ENCODE measurements at regions not wholly inside any gene's neighbourhood (a gene's known extent, or its start where the extent isn't known, plus 50 kb on each side); places are given as distances from the start of the nearest gene placed in this dataset.
"Not testable (repeated sequence)": the region's sequence is repeated elsewhere in the genome, so short reads cannot be mapped to it uniquely, and the experiment has no call there.

- H3K27me3 ChIP-seq (ENCODE audit: control insufficient read depth in 1 of 2, insufficient read depth in 2 of 2, low read length in 2 of 2), result no peaks in the 10 kb centered on the region
- Mint-ChIP-seq H3K4me1 (ENCODE audit: low read depth) (no peaks in the 10 kb centered on the region), H3K9me3 (peaks cover 9% of the 10 kb centered on the region), H3K36me3 (ENCODE audit: low read depth) (no peaks in the 10 kb centered on the region), H3K4me3 (no peak overlapping the region), H3K27me3 (no peaks in the 10 kb centered on the region), H3K27ac (no peak overlapping the region)
- no peak overlapping the region for H3K27ac ChIP-seq (ENCODE audit: low read depth in 1 of 2, low read length in 2 of 2)
- ChIA-PET POLR2A (no interaction called here), CTCF (no interaction called here)
- H3K36me3 ChIP-seq (ENCODE audit: insufficient read depth, low read length), result no peaks in the 10 kb centered on the region
- no peak overlapping the region for H3K4me3 ChIP-seq (ENCODE audit: low read length)
- peaks cover 3 to 4% of the 10 kb centered on the region in 2 experiments for H3K9me3 ChIP-seq (ENCODE audit: control insufficient read depth in 1 of 2, insufficient read depth in 1 of 2, low read length in 2 of 2)
- no peaks in the 10 kb centered on the region for H3K4me1 ChIP-seq (ENCODE audit: insufficient read depth, low read length)
- TF ChIP-seq CTCF (IDR thresholded peaks at IDR 0.05), result no peak
- intact Hi-C loops (cut with DNase I, micrococcal nuclease), result no loop called here
- ATAC-seq (ENCODE audit: poor library complexity), result no peak
- DNase-seq, result no peak
Measured at GRCh38 chr5:125075567-125075966, 329.1 kb upstream of the ZNF608 start.

- H3K9me3 Mint-ChIP-seq, H3K27ac Mint-ChIP-seq, POLR2A ChIA-PET: not testable (repeated sequence)
Measured at GRCh38 chr5:125079028-125079427, 332.6 kb upstream of the ZNF608 start.

GRCh38 chr5:125081101-125081500 lies 334.7 kb upstream of the ZNF608 start:
- no peak overlapping the region for H3K4me3 ChIP-seq (ENCODE audit: low read length)
- no peaks in the 10 kb centered on the region for H3K4me1 ChIP-seq (ENCODE audit: insufficient read depth, low read length)
- ATAC-seq (ENCODE audit: poor library complexity) (no peak), DNase-seq (no peak)
- CTCF ChIA-PET, result interaction anchor here (0.6 kb wide), 1 partner anchor 435 kb away, joined by 3 read pairs; no protein-coding TSS in a partner anchor
- POLR2A ChIA-PET, result no interaction called here
- Mint-ChIP-seq H3K27me3 (no peaks in the 10 kb centered on the region), H3K4me1 (ENCODE audit: low read depth) (no peaks in the 10 kb centered on the region), H3K9me3 (no peaks in the 10 kb centered on the region), H3K36me3 (ENCODE audit: low read depth) (no peaks in the 10 kb centered on the region), H3K27ac (no peak overlapping the region), H3K4me3 (no peak overlapping the region)
- no peak overlapping the region for H3K27ac ChIP-seq (ENCODE audit: low read depth in 1 of 2, low read length in 2 of 2)
- H3K36me3 ChIP-seq (ENCODE audit: insufficient read depth, low read length), result no peaks in the 10 kb centered on the region
- no peaks in the 10 kb centered on the region for H3K27me3 ChIP-seq (ENCODE audit: control insufficient read depth in 1 of 2, insufficient read depth in 2 of 2, low read length in 2 of 2)
- H3K9me3 ChIP-seq (ENCODE audit: control insufficient read depth in 1 of 2, insufficient read depth in 1 of 2, low read length in 2 of 2), result peaks cover 0 to 3% of the 10 kb centered on the region in 2 experiments
- no peak for TF ChIP-seq CTCF (IDR thresholded peaks at IDR 0.05)
- intact Hi-C loops (cut with DNase I, micrococcal nuclease), result no loop called here

More at GRCh38 chr5:125079028-125079427, 332.6 kb upstream of the ZNF608 start:
- H3K4me3 Mint-ChIP-seq; H3K27ac ChIP-seq (ENCODE audit: low read depth in 1 of 2, low read length in 2 of 2); H3K4me3 ChIP-seq (ENCODE audit: low read length); H3K9me3 ChIP-seq (ENCODE audit: control insufficient read depth in 1 of 2, insufficient read depth in 1 of 2, low read length in 2 of 2); intact Hi-C loops (cut with DNase I, micrococcal nuclease); DNase-seq; H3K27me3 Mint-ChIP-seq; CTCF ChIA-PET; H3K27me3 ChIP-seq (ENCODE audit: control insufficient read depth in 1 of 2, insufficient read depth in 2 of 2, low read length in 2 of 2); ATAC-seq (ENCODE audit: poor library complexity); H3K36me3 Mint-ChIP-seq (ENCODE audit: low read depth); H3K4me1 ChIP-seq (ENCODE audit: insufficient read depth, low read length); H3K36me3 ChIP-seq (ENCODE audit: insufficient read depth, low read length); H3K4me1 Mint-ChIP-seq (ENCODE audit: low read depth): not testable (repeated sequence)

- Histone ChIP-seq H3K9me3 (ENCODE audit: control insufficient read depth in 1 of 2, insufficient read depth in 1 of 2, low read length in 2 of 2) (peaks cover 0 to 11% of the 10 kb centered on the region in 2 experiments), H3K27ac (ENCODE audit: low read depth in 1 of 2, low read length in 2 of 2) (no peak overlapping the region)
Measured at GRCh38 chr5:125083981-125084380, 337.5 kb upstream of the ZNF608 start.

More at GRCh38 chr5:125083981-125084380, 337.5 kb upstream of the ZNF608 start:
- ChIA-PET POLR2A (no interaction called here), CTCF (no interaction called here)
- H3K4me1 ChIP-seq (ENCODE audit: insufficient read depth, low read length), result no peaks in the 10 kb centered on the region
- intact Hi-C loops (cut with DNase I, micrococcal nuclease), result no loop called here
- no peak for TF ChIP-seq CTCF (IDR thresholded peaks at IDR 0.05)
- H3K27me3 ChIP-seq (ENCODE audit: control insufficient read depth in 1 of 2, insufficient read depth in 2 of 2, low read length in 2 of 2), result no peaks in the 10 kb centered on the region
- no peak for ATAC-seq (ENCODE audit: poor library complexity)
- no peaks in the 10 kb centered on the region for H3K36me3 ChIP-seq (ENCODE audit: insufficient read depth, low read length)
- H3K27me3 Mint-ChIP-seq, result no peaks in the 10 kb centered on the region
- H3K4me3 ChIP-seq (ENCODE audit: low read length), result no peak overlapping the region
- no peak overlapping the region for H3K27ac Mint-ChIP-seq
- H3K36me3 Mint-ChIP-seq (ENCODE audit: low read depth), result no peaks in the 10 kb centered on the region
- no peak for DNase-seq
- no peaks in the 10 kb centered on the region for H3K4me1 Mint-ChIP-seq (ENCODE audit: low read depth)
- H3K9me3 Mint-ChIP-seq, result peaks cover 2% of the 10 kb centered on the region
- no peak overlapping the region for H3K4me3 Mint-ChIP-seq

Measured in CD4-positive, alpha-beta T cell (primary cell).